ENCODE measurements at regions not wholly inside any gene's neighbourhood (a gene's known extent, or its start where the extent isn't known, plus 50 kb on each side); places are given as distances from the start of the nearest gene placed in this dataset.
"Not testable (repeated sequence)": the region's sequence is repeated elsewhere in the genome, so short reads cannot be mapped to it uniquely, and the experiment has no call there.

GRCh38 chr15:75765551-75766305 is 53.1 kb upstream of the CSPG4 start:
- H3K4me1 ChIP-seq; H3K27me3 ChIP-seq (replicated peaks; ENCODE audit: control insufficient read depth, insufficient read depth, low read length); intact Hi-C loops (cut with micrococcal nuclease; ENCODE audit: unreplicated experiment); DNase-seq; H3K4me3 ChIP-seq (ENCODE audit: low read depth, low read length); CTCF ChIA-PET; H3K9me3 Mint-ChIP-seq (ENCODE audit: unreplicated experiment); H3K4me3 Mint-ChIP-seq (ENCODE audit: unreplicated experiment); BruUV-seq (replicated peaks); H3K36me3 Mint-ChIP-seq (ENCODE audit: insufficient read depth, unreplicated experiment); H3K27ac Mint-ChIP-seq (ENCODE audit: unreplicated experiment); H3K36me3 ChIP-seq (ENCODE audit: control insufficient read depth, insufficient read depth, low read length); H3K9me3 ChIP-seq; H3K27me3 Mint-ChIP-seq (ENCODE audit: insufficient read depth, unreplicated experiment); POLR2A ChIA-PET: not testable (repeated sequence)
- peaks cover 11% of the 10 kb centered on the region for H3K4me1 Mint-ChIP-seq (ENCODE audit: low read depth, unreplicated experiment)

- DNase-seq; BruUV-seq (replicated peaks); H3K27ac Mint-ChIP-seq (ENCODE audit: unreplicated experiment): not testable (repeated sequence)
These were observed 52.4 kb upstream of the CSPG4 start for GRCh38 chr15:75764845-75765550.

GRCh38 chr15:75763635-75764600 is 51.3 kb upstream of the CSPG4 start:
- H3K4me1 ChIP-seq; H3K4me3 ChIP-seq (ENCODE audit: low read depth, low read length); H3K9me3 Mint-ChIP-seq (ENCODE audit: unreplicated experiment); H3K27me3 Mint-ChIP-seq (ENCODE audit: insufficient read depth, unreplicated experiment); H3K36me3 ChIP-seq (ENCODE audit: control insufficient read depth, insufficient read depth, low read length); H3K9me3 ChIP-seq; H3K4me1 Mint-ChIP-seq (ENCODE audit: low read depth, unreplicated experiment); BruUV-seq (replicated peaks); intact Hi-C loops (cut with micrococcal nuclease; ENCODE audit: unreplicated experiment); H3K27me3 ChIP-seq (replicated peaks; ENCODE audit: control insufficient read depth, insufficient read depth, low read length); DNase-seq; CTCF ChIA-PET; H3K4me3 Mint-ChIP-seq (ENCODE audit: unreplicated experiment); H3K36me3 Mint-ChIP-seq (ENCODE audit: insufficient read depth, unreplicated experiment); H3K27ac Mint-ChIP-seq (ENCODE audit: unreplicated experiment); POLR2A ChIA-PET: not testable (repeated sequence)

More at GRCh38 chr15:75764845-75765550, 52.4 kb upstream of the CSPG4 start:
- POLR2A ChIA-PET; H3K9me3 Mint-ChIP-seq (ENCODE audit: unreplicated experiment); H3K36me3 Mint-ChIP-seq (ENCODE audit: insufficient read depth, unreplicated experiment); H3K36me3 ChIP-seq (ENCODE audit: control insufficient read depth, insufficient read depth, low read length); H3K9me3 ChIP-seq; intact Hi-C loops (cut with micrococcal nuclease; ENCODE audit: unreplicated experiment); CTCF ChIA-PET; H3K4me1 Mint-ChIP-seq (ENCODE audit: low read depth, unreplicated experiment); H3K27me3 Mint-ChIP-seq (ENCODE audit: insufficient read depth, unreplicated experiment); H3K4me3 ChIP-seq (ENCODE audit: low read depth, low read length); H3K4me3 Mint-ChIP-seq (ENCODE audit: unreplicated experiment); H3K27me3 ChIP-seq (replicated peaks; ENCODE audit: control insufficient read depth, insufficient read depth, low read length); H3K4me1 ChIP-seq: not testable (repeated sequence)

- Mint-ChIP-seq H3K4me1 (ENCODE audit: low read depth, unreplicated experiment) (peaks cover 3% of the 10 kb centered on the region), H3K36me3 (ENCODE audit: insufficient read depth, unreplicated experiment) (peaks cover 3% of the 10 kb centered on the region), H3K27me3 (ENCODE audit: insufficient read depth, unreplicated experiment) (no peaks in the 10 kb centered on the region), H3K4me3 (ENCODE audit: unreplicated experiment) (no peak overlapping the region), H3K27ac (ENCODE audit: unreplicated experiment) (no peak overlapping the region), H3K9me3 (ENCODE audit: unreplicated experiment) (no peaks in the 10 kb centered on the region)
- ChIA-PET POLR2A (no interaction called here), CTCF (no interaction called here)
- peaks cover 3% of the 10 kb centered on the region; the same call in 1 of the 2 replicates for H3K4me1 ChIP-seq
- H3K27me3 ChIP-seq (replicated peaks; ENCODE audit: control insufficient read depth, insufficient read depth, low read length) = no peaks in the 10 kb centered on the region
- intact Hi-C loops (cut with micrococcal nuclease; ENCODE audit: unreplicated experiment) = no loop called here
- BruUV-seq (replicated peaks) = no TSS peak
- no peaks in the 10 kb centered on the region for H3K9me3 ChIP-seq
- no peak overlapping the region for H3K4me3 ChIP-seq (ENCODE audit: low read depth, low read length)
- DNase-seq = no peak
- no peaks in the 10 kb centered on the region for H3K36me3 ChIP-seq (ENCODE audit: control insufficient read depth, insufficient read depth, low read length)
- no peak for TF ChIP-seq CTCF (IDR thresholded peaks at IDR 0.05; ENCODE audit: insufficient read depth in 1 of 2, low read depth in 1 of 2, low read length in 1 of 2, severe bottlenecking in 1 of 2, unreplicated experiment in 1 of 2)
These were observed 50.5 kb upstream of the CSPG4 start for GRCh38 chr15:75763137-75763611.
